Epithelial cell of prostate (primary cell): ENCODE measurements at regions not wholly inside any gene's neighbourhood (a gene's known extent, or its start where the extent isn't known, plus 50 kb on each side); places are given as distances from the start of the nearest gene placed in this dataset.
A peak's percentile ranks its signal among the peaks of the same experiment; 100 is the strongest.
"Not testable (repeated sequence)": the region's sequence is repeated elsewhere in the genome, so short reads cannot be mapped to it uniquely, and the experiment has no call there.

Source experiments
- DNase-seq: peaks from one replicate; pipeline ENCODE4 v3.0.0-alpha.2; 2011; ENCODE audit warnings: low read depth, low spot score
- H3K27ac ChIP-seq: fragments of 450-650 bp; 2 replicates; pipeline ENCODE4 v1.5.1; 2017; ENCODE audit warnings: mild to moderate bottlenecking

GRCh38 chr12:29017532-29017931, 131.5 kb upstream of the FAR2 start:
- not testable (repeated sequence) for H3K27ac ChIP-seq, DNase-seq

- no peak overlapping the region for H3K27ac ChIP-seq
- no peak for DNase-seq
These were observed 125.5 kb upstream of the FAR2 start for GRCh38 chr12:29023436-29024076.

- DNase-seq: no peak
These were observed 125.0 kb upstream of the FAR2 start for GRCh38 chr12:29024117-29024516.

GRCh38 chr12:29025937-29026336, 123.1 kb upstream of the FAR2 start:
- H3K27ac ChIP-seq: no peak overlapping the region
- DNase-seq: no peak

More at GRCh38 chr12:29024117-29024516, 125.0 kb upstream of the FAR2 start:
- no peak overlapping the region for H3K27ac ChIP-seq

GRCh38 chr12:29026419-29026818, 122.7 kb upstream of the FAR2 start:
- no peak for DNase-seq
- no peak overlapping the region for H3K27ac ChIP-seq

- DNase-seq, H3K27ac ChIP-seq: not testable (repeated sequence)
These were observed 119.6 kb upstream of the FAR2 start for GRCh38 chr12:29029484-29029883.

GRCh38 chr12:29030006-29030405, 119.1 kb upstream of the FAR2 start:
- DNase-seq: no peak
- no peak overlapping the region for H3K27ac ChIP-seq

GRCh38 chr12:29032446-29032845, 116.6 kb upstream of the FAR2 start:
- H3K27ac ChIP-seq: no peak overlapping the region
- no peak for DNase-seq

- DNase-seq: no peak
- no peak overlapping the region for H3K27ac ChIP-seq
These were observed 115.6 kb upstream of the FAR2 start for GRCh38 chr12:29033519-29033918.

GRCh38 chr12:29035112-29035511, 114.0 kb upstream of the FAR2 start:
- no peak for DNase-seq
- no peak overlapping the region for H3K27ac ChIP-seq

- H3K27ac ChIP-seq: no peak overlapping the region
- DNase-seq: no peak
These were observed 110.1 kb upstream of the FAR2 start for GRCh38 chr12:29039013-29039412.

GRCh38 chr12:29041621-29042020, 107.5 kb upstream of the FAR2 start:
- H3K27ac ChIP-seq: no peak overlapping the region
- no peak for DNase-seq

GRCh38 chr12:29043069-29043468, 106.0 kb upstream of the FAR2 start:
- no peak for DNase-seq
- no peak overlapping the region for H3K27ac ChIP-seq

GRCh38 chr12:29044799-29045198, 104.3 kb upstream of the FAR2 start:
- DNase-seq: no peak
- H3K27ac ChIP-seq: no peak overlapping the region

- no peak overlapping the region for H3K27ac ChIP-seq
- DNase-seq: no peak
These were observed 100.3 kb upstream of the FAR2 start for GRCh38 chr12:29048787-29049186.

GRCh38 chr12:29050503-29050902, 98.6 kb upstream of the FAR2 start:
- H3K27ac ChIP-seq: no peak overlapping the region
- DNase-seq: no peak

GRCh38 chr12:29051221-29051620, 97.9 kb upstream of the FAR2 start:
- no peak overlapping the region for H3K27ac ChIP-seq
- no peak for DNase-seq

GRCh38 chr12:29053567-29053966, 95.5 kb upstream of the FAR2 start:
- no peak overlapping the region for H3K27ac ChIP-seq
- DNase-seq: no peak

GRCh38 chr12:29054858-29055663, 94.0 kb upstream of the FAR2 start:
- H3K27ac ChIP-seq: no peak overlapping the region
- no peak for DNase-seq

- peak; percentile 22 for DNase-seq
- H3K27ac ChIP-seq: no peak overlapping the region
These were observed 83.0 kb upstream of the FAR2 start for GRCh38 chr12:29066011-29066588.

GRCh38 chr12:29067430-29067829, 81.6 kb upstream of the FAR2 start:
- DNase-seq: no peak
- H3K27ac ChIP-seq: no peak overlapping the region
